PC-3 (cell line): ENCODE measurements at regions not wholly inside any gene's neighbourhood (a gene's known extent, or its start where the extent isn't known, plus 50 kb on each side); places are given as distances from the start of the nearest gene placed in this dataset.

Source experiments
- CTCF ChIP-seq: fragments of 300-600 bp; sonication (generic); conservative IDR thresholded peaks from 2 replicates; pipeline ENCODE4 v1.5.1; 2017; ENCODE audit warnings: antibody characterized with exemption, low read depth, mild to moderate bottlenecking, low read length
- EZH2 ChIP-seq: fragments of 300-600 bp; sonication (generic); IDR thresholded peaks from one replicate; pipeline ENCODE4 v1.6.1; 2017; ENCODE audit warnings: antibody characterized with exemption, mild to moderate bottlenecking, low read length; ENCODE audit not compliant: unreplicated experiment
- EZH2phosphoT487 ChIP-seq: fragments of 300-600 bp; sonication (generic); IDR thresholded peaks from 2 replicates; pipeline ENCODE4 v1.6.1; 2018; ENCODE audit warnings: mild to moderate bottlenecking, antibody characterized with exemption, low read length, borderline replicate concordance

DNA sequence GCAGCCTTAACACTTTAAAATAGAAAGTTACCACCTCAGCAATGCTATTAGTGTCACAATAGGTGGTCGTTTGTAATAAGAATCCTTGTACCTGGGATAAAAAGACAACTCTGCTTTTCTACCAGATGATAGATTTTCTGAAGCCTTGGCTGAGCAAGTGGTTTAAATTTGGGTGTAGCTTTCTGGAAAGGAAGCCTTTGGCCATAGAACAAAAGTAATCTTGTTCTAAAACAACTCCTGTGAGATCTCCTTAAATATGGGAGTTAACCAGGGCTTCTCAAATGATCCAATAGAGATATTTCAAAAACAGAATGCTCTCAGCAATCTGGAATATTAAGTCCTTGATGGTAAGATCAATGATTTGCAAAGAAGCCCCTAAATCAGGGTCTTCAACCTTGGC is 261.6 kb downstream of the ZNF516 start:
- TF ChIP-seq EZH2phosphoT487 (no peak), CTCF (no peak), EZH2 (no peak)
